AG09309 (cell line): ENCODE measurements at regions not wholly inside any gene's neighbourhood (a gene's known extent, or its start where the extent isn't known, plus 50 kb on each side); places are given as distances from the start of the nearest gene placed in this dataset.

Experiments used
- DNase-seq: peaks from one replicate; pipeline ENCODE4 v3.0.0-alpha.2; 2010; ENCODE audit warnings: low read depth
- H3K4me3 ChIP-seq: 2 replicates; pipeline ENCODE4 v1.5.1; 2011; ENCODE audit warnings: mild to moderate bottlenecking, low read depth, low read length, moderate library complexity; ENCODE audit not compliant: control insufficient read depth
- TF ChIP-seq, protein P1 (sequence below): IDR thresholded peaks from 2 replicates; pipeline ENCODE4 v1.5.1; 2011; ENCODE audit warnings: mild to moderate bottlenecking, low read depth, low read length, inconsistent platforms; ENCODE audit not compliant: insufficient read depth, control insufficient read depth; ENCODE audit errors: missing control alignments

DNA sequence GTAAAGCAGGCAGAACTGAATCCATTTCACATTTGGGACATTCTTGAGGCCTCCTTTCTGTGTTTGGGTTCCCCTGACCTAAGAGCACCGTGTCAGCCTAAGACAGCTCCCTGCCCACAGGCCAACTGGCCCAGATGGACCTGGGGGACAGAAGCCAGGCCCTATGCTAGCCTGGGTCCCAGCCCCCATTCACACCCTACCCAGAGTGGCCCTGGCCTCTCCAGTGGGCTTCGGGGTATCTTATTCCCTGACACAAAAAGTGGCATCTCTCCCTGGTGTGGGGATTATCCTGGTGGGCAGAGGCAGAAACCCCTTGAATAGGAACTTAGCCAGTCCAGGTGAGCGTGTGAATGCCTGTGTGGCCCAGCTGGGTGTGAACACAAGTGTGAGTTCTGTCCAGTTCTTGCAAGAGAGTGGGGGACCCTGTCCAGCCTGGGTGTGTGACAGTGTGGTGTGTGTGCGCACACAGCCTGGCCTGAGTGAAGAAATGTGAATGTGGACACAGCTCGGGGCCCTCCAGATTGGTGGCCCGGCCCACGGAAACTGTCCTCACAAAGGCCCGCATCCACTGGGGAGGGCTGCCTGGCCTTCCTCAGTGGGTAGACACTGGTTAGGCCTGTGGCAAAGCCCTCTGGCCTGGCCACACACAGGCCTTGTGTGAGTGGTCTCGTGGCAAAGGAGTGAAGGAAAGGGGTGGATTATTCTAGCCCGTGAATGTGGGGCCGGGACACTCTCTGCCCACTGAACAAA, 63.0 kb upstream of the HAAO start:
- TF ChIP-seq, protein P1, sequence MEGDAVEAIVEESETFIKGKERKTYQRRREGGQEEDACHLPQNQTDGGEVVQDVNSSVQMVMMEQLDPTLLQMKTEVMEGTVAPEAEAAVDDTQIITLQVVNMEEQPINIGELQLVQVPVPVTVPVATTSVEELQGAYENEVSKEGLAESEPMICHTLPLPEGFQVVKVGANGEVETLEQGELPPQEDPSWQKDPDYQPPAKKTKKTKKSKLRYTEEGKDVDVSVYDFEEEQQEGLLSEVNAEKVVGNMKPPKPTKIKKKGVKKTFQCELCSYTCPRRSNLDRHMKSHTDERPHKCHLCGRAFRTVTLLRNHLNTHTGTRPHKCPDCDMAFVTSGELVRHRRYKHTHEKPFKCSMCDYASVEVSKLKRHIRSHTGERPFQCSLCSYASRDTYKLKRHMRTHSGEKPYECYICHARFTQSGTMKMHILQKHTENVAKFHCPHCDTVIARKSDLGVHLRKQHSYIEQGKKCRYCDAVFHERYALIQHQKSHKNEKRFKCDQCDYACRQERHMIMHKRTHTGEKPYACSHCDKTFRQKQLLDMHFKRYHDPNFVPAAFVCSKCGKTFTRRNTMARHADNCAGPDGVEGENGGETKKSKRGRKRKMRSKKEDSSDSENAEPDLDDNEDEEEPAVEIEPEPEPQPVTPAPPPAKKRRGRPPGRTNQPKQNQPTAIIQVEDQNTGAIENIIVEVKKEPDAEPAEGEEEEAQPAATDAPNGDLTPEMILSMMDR, result no peak
- no peak overlapping the region for H3K4me3 ChIP-seq
- no peak for DNase-seq

DNA sequence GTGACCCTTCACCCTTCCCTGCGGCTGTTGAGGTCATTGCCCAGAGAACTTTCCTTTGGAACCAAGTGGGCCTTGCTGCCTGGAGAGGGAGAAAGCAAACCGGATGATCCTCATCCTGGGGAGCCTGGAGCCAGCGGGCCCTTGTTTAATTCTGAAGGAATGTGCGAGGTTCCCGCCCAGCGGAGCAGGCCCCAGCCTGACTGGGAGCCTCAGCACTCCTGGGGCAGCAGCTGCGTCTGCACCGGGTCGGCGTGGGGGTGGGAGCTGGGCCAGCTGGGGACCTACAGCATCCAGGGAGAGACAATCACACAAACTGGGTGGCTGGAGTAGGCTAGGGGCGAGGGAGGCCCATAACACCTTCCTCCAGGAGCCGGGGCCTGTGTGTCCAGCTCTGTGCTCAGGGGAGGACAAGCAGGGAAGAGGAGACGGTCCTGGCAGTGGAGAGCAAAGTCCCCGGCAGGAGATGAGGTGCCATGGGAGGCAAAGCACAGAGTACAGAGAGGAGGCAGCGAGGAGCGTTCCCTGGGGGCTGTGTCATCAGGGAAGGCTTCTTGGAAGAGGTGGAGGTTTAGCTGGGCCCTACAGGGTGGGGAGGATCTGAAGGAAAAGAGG, 61.9 kb upstream of the HAAO start:
- TF ChIP-seq, protein P1, result no peak

DNA sequence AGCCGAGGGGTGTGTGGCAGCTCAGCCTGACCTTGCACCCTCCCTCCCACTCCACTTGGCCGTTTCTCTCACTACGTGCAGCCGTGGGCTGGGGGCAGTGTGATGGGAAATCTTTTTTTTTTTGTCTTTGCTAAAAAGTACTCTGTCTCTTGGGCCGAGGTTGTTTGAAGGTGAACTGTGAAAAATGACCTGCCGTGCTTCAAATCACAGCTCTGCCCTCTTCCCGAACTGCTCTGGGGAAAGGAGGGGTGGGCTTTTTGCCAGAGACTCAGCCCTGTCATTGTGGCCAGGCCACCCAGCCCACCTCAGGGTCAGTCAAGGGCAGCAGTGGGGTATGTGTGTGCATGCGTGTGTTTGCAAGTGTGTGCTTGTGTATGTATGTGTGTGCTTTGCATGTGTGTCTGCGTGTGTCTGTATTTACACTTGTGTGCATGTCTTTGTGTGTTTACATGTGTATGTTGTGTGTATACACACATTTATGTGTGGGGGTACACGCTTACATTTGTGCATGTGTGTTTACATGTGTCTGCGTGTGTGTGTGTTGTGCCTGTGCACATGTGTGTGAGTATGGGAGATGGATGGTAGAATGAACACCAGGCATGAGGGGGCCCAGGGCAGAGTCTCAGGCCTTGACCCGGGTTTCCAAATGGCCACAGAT, 61.3 kb upstream of the HAAO start:
- no peak overlapping the region for H3K4me3 ChIP-seq
- TF ChIP-seq, protein P1, result no peak
- DNase-seq, result no peak

More for the DNA sequence above, 61.9 kb upstream of the HAAO start:
- DNase-seq, result no peak
- H3K4me3 ChIP-seq, result no peak overlapping the region

GRCh38 chr2:42852798-42853197, 60.4 kb upstream of the HAAO start:
- no peak for DNase-seq
- TF ChIP-seq, protein P1, result no peak
- no peak overlapping the region for H3K4me3 ChIP-seq

GRCh38 chr2:42851740-42852250, 59.4 kb upstream of the HAAO start:
- no peak for DNase-seq
- no peak overlapping the region for H3K4me3 ChIP-seq
- TF ChIP-seq, protein P1, result no peak

- DNase-seq, result no peak
- TF ChIP-seq, protein P1, result no peak
- H3K4me3 ChIP-seq, result no peak overlapping the region
These were observed 58.8 kb upstream of the HAAO start for GRCh38 chr2:42851186-42851585.
